ENCODE measurements at regions not wholly inside any gene's neighbourhood (a gene's known extent, or its start where the extent isn't known, plus 50 kb on each side); places are given as distances from the start of the nearest gene placed in this dataset.

DNA sequence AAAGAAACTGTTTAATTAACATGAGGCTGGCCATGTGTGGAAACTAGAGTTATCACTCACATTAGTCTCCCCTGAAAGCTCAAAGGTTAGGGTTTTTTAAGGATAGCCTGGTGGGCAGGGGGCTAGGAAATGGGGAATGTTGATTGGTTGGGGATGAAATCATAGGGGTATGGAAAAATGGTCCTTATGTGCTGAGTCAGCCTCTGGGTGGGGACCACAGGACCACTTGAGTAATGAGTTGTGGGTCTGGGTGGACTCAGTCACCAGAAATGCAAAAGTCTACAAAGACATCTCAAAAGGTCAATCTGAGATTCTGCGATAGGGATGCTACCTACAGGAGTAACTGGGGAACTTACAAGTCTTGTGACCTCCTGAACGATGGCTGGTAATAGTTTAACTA, 362.8 kb downstream of the DMAC1 start:
- TF ChIP-seq GATA2 (IDR thresholded peaks at IDR 0.05; ENCODE audit: low read depth, low read length) (no peak), GATA3 (IDR thresholded peaks at IDR 0.05; ENCODE audit: low read depth, low read length) (no peak)

DNA sequence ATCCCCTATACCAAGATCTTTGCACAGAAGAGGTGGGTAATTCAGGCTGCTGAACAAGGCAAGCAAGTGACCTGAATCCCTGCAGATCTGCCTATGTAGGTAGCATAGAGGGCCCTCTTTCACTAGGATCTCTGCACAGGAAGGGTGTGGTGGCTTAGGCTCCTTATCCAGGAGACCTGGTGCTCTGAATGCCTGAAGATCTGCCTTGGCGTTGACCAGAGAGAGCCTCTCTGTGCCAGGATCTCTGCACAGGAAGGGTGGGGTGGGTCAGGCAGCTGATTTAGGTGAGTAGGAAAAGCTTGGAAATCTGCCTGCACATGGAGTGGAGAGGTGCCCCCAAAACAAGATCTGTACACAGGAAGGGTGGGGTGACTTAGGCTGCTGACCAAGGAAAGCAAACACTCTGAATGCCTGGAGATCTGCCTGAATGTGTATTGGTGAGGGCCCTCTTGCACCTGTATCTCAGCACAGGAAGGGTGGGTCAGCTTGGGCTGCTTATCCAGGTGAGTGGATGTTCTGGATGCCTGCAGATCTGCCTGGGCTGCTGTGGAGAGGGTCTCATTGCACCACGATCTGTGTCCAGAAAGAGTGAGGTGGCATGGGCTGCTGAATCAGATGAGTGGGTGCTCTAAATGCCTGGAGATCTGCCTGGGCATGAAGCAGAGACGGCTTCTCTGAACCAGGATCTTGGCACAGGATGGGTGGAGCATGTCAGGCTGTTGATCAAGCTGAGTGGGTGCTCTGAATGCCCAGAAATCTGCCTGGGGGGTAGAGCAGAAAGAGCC, 365.9 kb downstream of the DMAC1 start:
- no peak for TF ChIP-seq GATA3 (IDR thresholded peaks at IDR 0.05; ENCODE audit: low read depth, low read length)

DNA sequence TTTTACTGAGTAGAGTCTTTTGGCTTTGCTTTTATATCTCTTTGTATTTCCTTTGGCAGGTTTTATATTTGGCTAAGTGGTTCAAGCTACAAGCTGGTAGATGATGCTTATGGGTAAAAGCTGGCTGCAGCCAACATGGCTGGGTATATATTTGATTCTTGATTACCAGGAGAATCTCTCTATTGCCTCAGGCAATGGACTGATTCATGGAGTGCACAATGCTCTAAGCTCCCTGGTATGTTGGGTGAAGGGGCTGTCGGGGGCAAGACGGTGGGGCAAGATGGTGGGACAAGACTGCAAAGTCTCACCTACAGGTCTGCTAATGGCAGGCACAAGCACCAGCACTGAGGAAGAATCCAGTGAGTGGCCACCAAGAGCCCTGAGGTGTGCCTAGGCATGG, 366.6 kb downstream of the DMAC1 start:
- TF ChIP-seq GATA3 (IDR thresholded peaks at IDR 0.05; ENCODE audit: low read depth, low read length) (no peak), GATA2 (IDR thresholded peaks at IDR 0.05; ENCODE audit: low read depth, low read length) (no peak)

DNA sequence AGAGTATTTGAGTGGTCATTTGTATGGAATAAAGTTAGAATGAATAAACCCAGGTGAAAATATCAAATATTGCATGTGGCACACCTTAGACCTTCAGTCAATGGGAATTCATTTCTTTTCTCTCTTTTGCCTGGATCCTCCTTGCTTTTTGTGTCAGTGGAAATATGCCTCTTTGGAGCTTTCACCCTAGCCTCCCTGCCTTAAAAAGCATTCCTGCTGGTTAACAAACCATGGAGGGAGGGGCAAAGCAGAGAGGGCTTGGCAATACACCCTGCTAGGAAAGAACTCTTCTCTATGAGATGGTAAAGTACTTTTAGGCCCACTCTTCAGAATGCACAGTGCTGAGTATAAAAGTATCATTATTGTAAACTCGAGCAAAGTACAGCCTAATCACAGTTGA, 383.7 kb downstream of the DMAC1 start:
- TF ChIP-seq GATA3 (IDR thresholded peaks at IDR 0.05; ENCODE audit: low read depth, low read length) (no peak), GATA2 (IDR thresholded peaks at IDR 0.05; ENCODE audit: low read depth, low read length) (no peak)

DNA sequence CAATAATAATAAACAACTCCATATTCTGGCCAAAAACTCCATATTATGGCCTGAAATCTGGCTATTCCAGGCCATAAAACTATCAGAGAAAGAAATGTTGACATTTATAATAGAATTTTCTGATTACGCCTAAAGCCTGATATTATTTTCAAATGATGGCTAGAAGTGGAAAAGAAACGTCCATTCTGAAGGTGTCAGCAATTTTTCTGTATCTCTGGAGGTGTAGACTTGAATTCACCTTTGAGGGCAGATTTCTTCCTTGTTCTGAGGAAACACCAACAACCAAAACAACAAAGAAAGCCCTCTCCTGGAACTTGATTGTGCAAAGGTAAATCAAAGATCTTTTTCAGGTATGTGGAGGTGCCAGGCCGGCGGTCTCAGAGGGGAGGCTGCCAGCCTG, 390.7 kb downstream of the DMAC1 start:
- TF ChIP-seq GATA2 (IDR thresholded peaks at IDR 0.05; ENCODE audit: low read depth, low read length) (no peak), GATA3 (IDR thresholded peaks at IDR 0.05; ENCODE audit: low read depth, low read length) (no peak)

DNA sequence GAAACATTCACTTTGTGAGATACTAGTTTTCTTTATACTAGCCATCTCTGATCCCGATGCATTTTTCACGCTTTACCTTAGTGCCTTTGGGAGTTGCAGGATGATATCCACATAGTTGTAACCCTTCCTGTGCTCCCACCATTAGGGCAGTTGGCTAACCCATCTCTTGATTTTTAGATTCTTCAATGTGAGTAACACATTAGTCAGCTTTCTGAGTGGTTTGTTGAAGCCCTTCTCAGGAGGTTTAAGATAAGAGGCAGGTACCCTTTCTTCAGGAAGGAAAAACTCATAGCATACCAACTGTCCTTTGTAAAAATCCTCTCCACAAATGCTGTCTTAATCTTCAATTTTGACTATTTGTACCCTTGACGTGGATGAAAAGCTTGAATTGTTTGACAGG, 392.3 kb downstream of the DMAC1 start:
- TF ChIP-seq GATA3 (IDR thresholded peaks at IDR 0.05; ENCODE audit: low read depth, low read length) (no peak), GATA2 (IDR thresholded peaks at IDR 0.05; ENCODE audit: low read depth, low read length) (no peak)

DNA sequence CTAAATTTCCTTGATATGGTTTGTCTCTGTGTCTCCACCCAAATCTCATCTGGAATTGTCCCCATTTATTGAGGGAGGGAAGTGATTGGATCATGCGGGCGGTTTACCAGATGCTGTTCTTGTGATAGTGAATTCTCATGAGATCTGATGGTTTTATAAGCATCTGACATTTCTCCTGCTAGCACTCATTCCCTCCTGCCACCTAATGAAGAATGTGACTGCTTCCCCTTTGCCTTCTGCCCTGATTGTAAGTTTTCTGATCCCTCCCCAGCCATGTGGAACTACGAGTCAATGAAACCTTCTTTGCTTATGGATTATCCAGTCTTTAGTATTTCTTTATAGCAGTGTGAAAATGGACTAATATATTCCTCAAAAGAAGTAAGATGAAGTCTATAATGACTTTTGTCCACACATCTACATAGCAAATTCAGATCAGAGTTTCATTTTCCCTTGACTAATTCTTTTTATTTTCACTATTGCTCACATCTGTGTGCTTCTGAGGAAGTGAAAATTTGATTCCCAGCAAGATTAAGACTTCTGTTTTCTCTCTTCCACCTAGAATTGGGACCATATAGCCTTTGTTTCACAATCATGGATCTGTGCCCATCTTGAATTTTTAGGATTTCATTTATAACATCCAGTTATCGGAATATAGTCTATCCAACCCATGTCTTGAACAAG, 393.5 kb downstream of the DMAC1 start:
- TF ChIP-seq GATA3 (IDR thresholded peaks at IDR 0.05; ENCODE audit: low read depth, low read length) (no peak), GATA2 (IDR thresholded peaks at IDR 0.05; ENCODE audit: low read depth, low read length) (no peak)

DNA sequence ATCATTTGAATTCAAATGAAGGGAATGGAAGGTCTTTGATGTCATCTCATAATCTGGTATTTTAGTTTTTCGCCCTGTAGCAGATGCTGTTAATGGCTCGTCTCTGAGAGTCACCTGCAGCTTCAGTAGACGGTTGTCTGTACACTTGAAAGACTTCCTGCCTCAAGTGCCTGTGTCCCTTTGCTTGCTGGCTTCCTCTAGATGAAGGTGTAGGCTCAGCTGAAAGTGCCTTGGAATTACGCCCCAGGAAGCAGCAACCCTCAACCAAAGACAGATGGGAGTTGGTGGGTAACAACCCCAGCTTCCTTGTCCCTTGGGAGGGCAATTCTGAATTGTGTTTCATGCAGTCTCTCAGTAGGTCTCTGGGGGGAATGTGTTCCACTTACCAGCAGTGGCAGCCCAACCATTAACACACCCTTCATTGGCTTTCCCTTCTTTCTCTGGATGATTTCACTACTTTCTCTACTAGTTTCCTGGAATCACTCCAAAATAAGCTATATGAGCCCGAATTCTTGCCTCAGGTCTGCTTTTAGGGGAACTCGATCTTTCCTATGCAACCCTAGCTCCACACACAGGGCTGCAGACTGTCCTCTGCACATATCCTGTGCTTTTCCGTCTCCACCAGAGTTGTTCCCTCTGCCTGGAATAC, 395.6 kb downstream of the DMAC1 start:
- TF ChIP-seq GATA2 (IDR thresholded peaks at IDR 0.05; ENCODE audit: low read depth, low read length): no peak
- TF ChIP-seq GATA3 (IDR thresholded peaks at IDR 0.05; ENCODE audit: low read depth, low read length): no peak

DNA sequence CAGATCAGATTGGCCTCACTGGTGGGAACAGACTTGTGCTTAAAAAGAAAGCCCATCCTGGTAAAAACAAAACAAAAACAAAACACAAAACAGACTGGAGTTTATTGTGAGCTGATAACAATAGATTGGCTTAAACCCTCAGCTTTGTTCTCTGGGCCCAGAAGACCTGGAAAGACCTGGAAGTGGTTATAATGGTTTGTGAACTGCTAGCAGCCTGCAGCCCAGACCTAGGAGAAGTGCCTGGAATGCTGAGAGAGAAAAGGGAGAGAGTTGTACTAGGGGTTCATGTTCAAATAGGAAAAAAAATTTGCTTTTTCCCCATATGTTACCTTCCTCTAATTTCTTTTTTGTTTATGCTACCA, 396.6 kb downstream of the DMAC1 start:
- TF ChIP-seq GATA3 (IDR thresholded peaks at IDR 0.05; ENCODE audit: low read depth, low read length) (no peak), GATA2 (IDR thresholded peaks at IDR 0.05; ENCODE audit: low read depth, low read length) (no peak)

DNA sequence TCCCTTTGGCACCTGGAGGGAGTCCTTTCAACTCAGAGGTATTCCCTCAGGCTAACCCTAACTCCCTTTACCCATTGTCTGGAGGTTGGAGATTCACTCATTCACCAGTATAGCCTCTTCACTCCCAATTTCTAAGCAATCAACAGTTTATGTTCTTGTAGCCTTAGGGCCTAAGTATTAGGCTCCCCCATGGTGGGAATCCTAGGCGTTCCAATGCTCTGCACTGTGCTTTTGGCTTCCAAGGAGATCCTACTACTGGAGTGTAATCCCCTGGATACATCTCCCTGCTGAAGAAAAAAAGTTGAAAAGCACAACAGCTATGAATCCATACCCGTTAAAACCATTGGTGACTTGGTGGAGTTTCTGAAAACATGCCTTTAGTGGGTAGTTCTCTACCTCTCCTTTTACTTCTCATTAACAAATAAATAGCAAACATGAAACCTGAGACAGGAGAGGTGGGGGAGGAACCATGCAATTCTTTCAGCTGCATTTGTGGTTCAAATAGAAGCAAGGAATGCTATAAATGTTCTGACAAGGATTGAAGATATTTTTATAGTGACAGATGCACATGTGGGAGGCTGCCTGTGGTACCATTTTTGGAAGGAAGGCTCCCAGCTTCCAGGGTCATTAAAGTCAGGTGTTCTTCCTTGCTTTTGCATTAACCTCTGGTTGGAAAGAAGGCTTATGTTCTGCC, 397.1 kb downstream of the DMAC1 start:
- TF ChIP-seq GATA2 (IDR thresholded peaks at IDR 0.05; ENCODE audit: low read depth, low read length): no peak
- TF ChIP-seq GATA3 (IDR thresholded peaks at IDR 0.05; ENCODE audit: low read depth, low read length): no peak

DNA sequence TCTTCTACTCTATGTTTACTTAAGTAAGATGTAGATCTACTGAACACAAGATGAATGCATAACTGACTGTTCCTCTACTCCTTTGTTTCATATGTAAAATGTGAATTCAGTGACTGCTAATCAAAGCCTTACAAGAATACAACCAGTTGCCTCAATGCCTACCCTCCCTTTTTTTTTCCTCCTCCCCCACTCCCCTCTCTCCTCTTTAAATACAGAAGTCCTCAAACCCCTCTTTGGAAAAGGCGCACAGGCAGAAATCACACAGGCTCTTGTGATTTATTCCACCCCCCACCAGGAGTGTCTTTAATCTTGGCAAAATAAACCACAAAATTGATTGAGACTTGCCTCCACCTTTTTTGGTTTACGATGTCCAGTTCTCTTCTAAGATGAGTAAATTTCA, 398.5 kb downstream of the DMAC1 start:
- no peak for TF ChIP-seq GATA3 (IDR thresholded peaks at IDR 0.05; ENCODE audit: low read depth, low read length)
- no peak for TF ChIP-seq GATA2 (IDR thresholded peaks at IDR 0.05; ENCODE audit: low read depth, low read length)

DNA sequence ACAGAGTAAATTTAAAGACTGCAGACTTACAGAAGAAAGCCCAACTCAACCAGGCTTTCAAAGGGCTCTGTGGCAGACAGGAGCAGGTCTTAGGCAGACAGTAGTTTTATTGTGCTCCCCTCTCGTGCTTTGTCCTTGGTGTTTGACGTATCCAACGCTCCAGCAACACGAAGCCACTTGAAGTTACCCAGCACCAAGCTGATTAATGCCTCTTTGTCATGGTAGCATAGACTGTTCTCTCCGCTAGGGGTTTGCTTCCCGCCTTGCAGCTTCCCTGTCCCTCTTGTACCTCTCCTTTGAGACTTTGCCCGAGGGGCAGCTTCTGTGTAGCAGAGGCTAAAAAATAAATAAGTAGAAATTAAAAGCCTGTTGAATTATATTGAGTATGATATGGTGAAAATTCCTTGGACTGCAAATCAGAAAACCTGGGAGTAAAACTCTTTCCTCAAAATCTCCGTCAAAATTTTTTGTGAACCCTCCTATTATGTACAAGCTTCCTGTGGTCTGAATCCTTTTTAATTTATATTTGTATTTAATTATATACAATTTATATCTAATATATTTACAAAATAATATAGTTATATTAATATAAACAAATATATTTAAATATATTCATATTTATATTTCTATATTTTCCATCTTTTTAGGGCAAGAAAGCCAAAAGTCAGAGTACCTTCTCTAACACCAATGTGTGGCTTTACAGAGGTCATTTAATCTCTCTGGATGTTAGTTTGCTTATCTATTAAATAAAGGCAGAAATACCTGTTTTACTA, 405.4 kb downstream of the DMAC1 start:
- TF ChIP-seq GATA2 (IDR thresholded peaks at IDR 0.05; ENCODE audit: low read depth, low read length) (no peak), GATA3 (IDR thresholded peaks at IDR 0.05; ENCODE audit: low read depth, low read length) (no peak)

DNA sequence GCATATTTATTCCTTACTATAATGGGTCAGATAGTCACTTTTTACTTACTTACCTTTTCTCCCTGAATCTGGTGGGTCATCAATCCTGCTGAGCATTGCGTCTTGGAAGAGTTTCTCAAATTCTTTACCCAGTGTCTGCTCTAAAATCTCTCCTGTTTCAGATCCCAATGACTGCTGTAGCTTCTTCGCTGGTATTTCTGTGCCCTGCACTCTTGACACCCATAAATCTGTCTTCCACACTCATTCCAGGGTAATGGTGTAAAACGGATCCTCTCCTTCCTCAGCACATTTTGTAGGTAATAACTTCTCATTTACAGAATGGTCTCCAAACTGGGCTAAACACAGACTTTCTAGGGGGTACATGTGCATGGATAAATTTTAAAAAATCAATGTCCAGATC, 407.4 kb downstream of the DMAC1 start:
- TF ChIP-seq GATA2 (IDR thresholded peaks at IDR 0.05; ENCODE audit: low read depth, low read length): no peak
- no peak for TF ChIP-seq GATA3 (IDR thresholded peaks at IDR 0.05; ENCODE audit: low read depth, low read length)

DNA sequence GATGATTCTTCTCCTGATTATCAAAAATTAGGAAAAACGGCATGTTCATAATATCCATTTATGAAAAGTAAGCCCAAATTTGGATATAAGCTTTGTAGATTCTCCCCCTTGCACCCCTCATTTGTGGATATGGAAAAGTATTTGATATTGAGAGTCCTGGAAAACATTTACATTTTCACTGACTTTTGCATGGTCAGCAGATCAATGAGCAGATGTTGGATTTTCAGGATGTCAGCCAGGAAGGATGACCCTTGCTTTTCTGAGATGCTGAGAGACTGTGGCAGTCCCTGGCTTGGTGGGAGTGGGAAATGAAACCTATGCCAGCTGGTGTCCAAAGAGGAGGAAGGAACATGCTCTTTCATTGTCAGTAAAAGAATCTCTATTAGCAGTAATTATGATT, 410.8 kb downstream of the DMAC1 start:
- TF ChIP-seq GATA2 (IDR thresholded peaks at IDR 0.05; ENCODE audit: low read depth, low read length) (no peak), GATA3 (IDR thresholded peaks at IDR 0.05; ENCODE audit: low read depth, low read length) (no peak)

Data from SH-SY5Y (cell line).